ENCODE measurements at regions not wholly inside any gene's neighbourhood (a gene's known extent, or its start where the extent isn't known, plus 50 kb on each side); places are given as distances from the start of the nearest gene placed in this dataset.

DNA sequence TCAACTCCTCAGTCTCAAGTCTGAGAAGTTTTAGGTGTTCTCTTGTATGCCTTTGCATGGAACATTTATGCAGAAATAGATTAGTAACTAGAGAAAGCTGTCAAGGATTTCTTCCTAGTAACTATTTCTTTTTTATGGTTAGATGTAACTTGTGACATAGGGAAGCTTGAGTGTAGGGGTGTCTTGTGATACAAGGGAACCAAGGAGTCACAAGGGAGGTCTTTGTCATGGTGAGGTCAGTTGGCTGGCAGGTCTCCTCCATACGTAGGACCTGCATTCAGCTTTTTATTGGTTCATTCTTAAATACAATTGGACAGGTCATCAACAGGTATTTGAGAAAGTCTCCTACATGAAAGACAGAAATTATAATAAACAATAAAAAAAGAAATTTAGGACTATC is 394.0 kb upstream of the CCDC196 start:
- no peak for TF ChIP-seq POLR2A (IDR thresholded peaks at IDR 0.05)
- TF ChIP-seq, protein P1, sequence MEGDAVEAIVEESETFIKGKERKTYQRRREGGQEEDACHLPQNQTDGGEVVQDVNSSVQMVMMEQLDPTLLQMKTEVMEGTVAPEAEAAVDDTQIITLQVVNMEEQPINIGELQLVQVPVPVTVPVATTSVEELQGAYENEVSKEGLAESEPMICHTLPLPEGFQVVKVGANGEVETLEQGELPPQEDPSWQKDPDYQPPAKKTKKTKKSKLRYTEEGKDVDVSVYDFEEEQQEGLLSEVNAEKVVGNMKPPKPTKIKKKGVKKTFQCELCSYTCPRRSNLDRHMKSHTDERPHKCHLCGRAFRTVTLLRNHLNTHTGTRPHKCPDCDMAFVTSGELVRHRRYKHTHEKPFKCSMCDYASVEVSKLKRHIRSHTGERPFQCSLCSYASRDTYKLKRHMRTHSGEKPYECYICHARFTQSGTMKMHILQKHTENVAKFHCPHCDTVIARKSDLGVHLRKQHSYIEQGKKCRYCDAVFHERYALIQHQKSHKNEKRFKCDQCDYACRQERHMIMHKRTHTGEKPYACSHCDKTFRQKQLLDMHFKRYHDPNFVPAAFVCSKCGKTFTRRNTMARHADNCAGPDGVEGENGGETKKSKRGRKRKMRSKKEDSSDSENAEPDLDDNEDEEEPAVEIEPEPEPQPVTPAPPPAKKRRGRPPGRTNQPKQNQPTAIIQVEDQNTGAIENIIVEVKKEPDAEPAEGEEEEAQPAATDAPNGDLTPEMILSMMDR (IDR thresholded peaks at IDR 0.05): no peak

Measured in thyroid gland (tissue), 4 donors.